ENCODE measurements at regions not wholly inside any gene's neighbourhood (a gene's known extent, or its start where the extent isn't known, plus 50 kb on each side); places are given as distances from the start of the nearest gene placed in this dataset.

GRCh38 chr2:162916286-162916801, 77.8 kb upstream of the KCNH7 start:
- Mint-ChIP-seq H3K36me3 (ENCODE audit: low read depth) (no peaks in the 10 kb centered on the region), H3K4me3 (no peak overlapping the region), H3K9me3 (no peaks in the 10 kb centered on the region), H3K27ac (no peak overlapping the region), H3K4me1 (no peaks in the 10 kb centered on the region), H3K27me3 (ENCODE audit: insufficient read depth) (no peaks in the 10 kb centered on the region)
- WGBS, 2 experiments (ENCODE audit: insufficient coverage in 1 of 2, insufficient read length in 1 of 2): 94 to 96% methylated on average over 16 to 17 of the region's 17 CpGs
- Histone ChIP-seq H3K9ac (ENCODE audit: extremely low read depth, low read length, poor library complexity, severe bottlenecking) (no peak overlapping the region), H3K4me1 (ENCODE audit: control insufficient read depth, insufficient read depth, low read length) (no peaks in the 10 kb centered on the region), H3K4me3 (ENCODE audit: low read length) (no peak overlapping the region), H3K36me3 (ENCODE audit: control insufficient read depth, insufficient read depth, low read length) (no peaks in the 10 kb centered on the region), H3K27ac (ENCODE audit: low read depth, low read length) (no peak overlapping the region), H3K9me3 (ENCODE audit: control insufficient read depth, low read length) (no peaks in the 10 kb centered on the region), H3K27me3 (ENCODE audit: control insufficient read depth, insufficient read depth, low read length, poor library complexity, severe bottlenecking) (no peaks in the 10 kb centered on the region)
- DNase-seq: no peak
- no peak for TF ChIP-seq CTCF (conservative IDR thresholded peaks at IDR 0.05)

GRCh38 chr2:162915858-162916257, 77.3 kb upstream of the KCNH7 start:
- DNase-seq: no peak
- no peaks in the 10 kb centered on the region for H3K9me3 Mint-ChIP-seq
- no peak overlapping the region for H3K27ac Mint-ChIP-seq
- no peak for TF ChIP-seq CTCF (conservative IDR thresholded peaks at IDR 0.05)
- H3K36me3 Mint-ChIP-seq (ENCODE audit: low read depth): no peaks in the 10 kb centered on the region
- H3K4me3 Mint-ChIP-seq: no peak overlapping the region
- H3K9me3 ChIP-seq (ENCODE audit: control insufficient read depth, low read length): no peaks in the 10 kb centered on the region
- H3K27me3 ChIP-seq (ENCODE audit: control insufficient read depth, insufficient read depth, low read length, poor library complexity, severe bottlenecking): no peaks in the 10 kb centered on the region
- no peak overlapping the region for H3K27ac ChIP-seq (ENCODE audit: low read depth, low read length)
- no peaks in the 10 kb centered on the region for H3K4me1 Mint-ChIP-seq
- no peak overlapping the region for H3K9ac ChIP-seq (ENCODE audit: extremely low read depth, low read length, poor library complexity, severe bottlenecking)
- H3K4me1 ChIP-seq (ENCODE audit: control insufficient read depth, insufficient read depth, low read length): no peaks in the 10 kb centered on the region
- WGBS, 2 experiments (ENCODE audit: insufficient coverage in 1 of 2, insufficient read length in 1 of 2): 95 to 100% methylated on average over 1 to 8 of the region's 8 CpGs
- H3K4me3 ChIP-seq (ENCODE audit: low read length): no peak overlapping the region
- no peaks in the 10 kb centered on the region for H3K36me3 ChIP-seq (ENCODE audit: control insufficient read depth, insufficient read depth, low read length)
- H3K27me3 Mint-ChIP-seq (ENCODE audit: insufficient read depth): no peaks in the 10 kb centered on the region

GRCh38 chr2:162914161-162914560, 75.6 kb upstream of the KCNH7 start:
- no peaks in the 10 kb centered on the region for H3K27me3 Mint-ChIP-seq (ENCODE audit: insufficient read depth)
- no peak for DNase-seq
- H3K9me3 ChIP-seq (ENCODE audit: control insufficient read depth, low read length): no peaks in the 10 kb centered on the region
- WGBS, 2 experiments (ENCODE audit: insufficient coverage in 1 of 2, insufficient read length in 1 of 2): 91 to 100% methylated on average over 1 to 2 of the region's 2 CpGs
- no peaks in the 10 kb centered on the region for H3K27me3 ChIP-seq (ENCODE audit: control insufficient read depth, insufficient read depth, low read length, poor library complexity, severe bottlenecking)
- H3K4me3 Mint-ChIP-seq: no peak overlapping the region
- H3K27ac ChIP-seq (ENCODE audit: low read depth, low read length): no peak overlapping the region
- H3K4me3 ChIP-seq (ENCODE audit: low read length): no peak overlapping the region
- no peaks in the 10 kb centered on the region for H3K4me1 ChIP-seq (ENCODE audit: control insufficient read depth, insufficient read depth, low read length)
- H3K9me3 Mint-ChIP-seq: no peaks in the 10 kb centered on the region
- H3K4me1 Mint-ChIP-seq: no peaks in the 10 kb centered on the region
- H3K27ac Mint-ChIP-seq: no peak overlapping the region
- TF ChIP-seq CTCF (conservative IDR thresholded peaks at IDR 0.05): no peak
- H3K36me3 Mint-ChIP-seq (ENCODE audit: low read depth): no peaks in the 10 kb centered on the region
- no peaks in the 10 kb centered on the region for H3K36me3 ChIP-seq (ENCODE audit: control insufficient read depth, insufficient read depth, low read length)
- H3K9ac ChIP-seq (ENCODE audit: extremely low read depth, low read length, poor library complexity, severe bottlenecking): no peak overlapping the region

Measured in endodermal cell (in vitro differentiated cells).